Fibroblast of villous mesenchyme (primary cell): ENCODE measurements at regions not wholly inside any gene's neighbourhood (a gene's known extent, or its start where the extent isn't known, plus 50 kb on each side); places are given as distances from the start of the nearest gene placed in this dataset.

Experiments
- DNase-seq: peaks from one replicate; pipeline ENCODE4 v3.0.0-alpha.2; 2010; ENCODE audit warnings: low read depth
- H3K4me3 ChIP-seq: 2 replicates; pipeline ENCODE4 v1.5.1; 2011; ENCODE audit warnings: low read depth, mild to moderate bottlenecking, low read length
- CTCF ChIP-seq: IDR thresholded peaks from 2 replicates; pipeline ENCODE4 v1.5.1; 2012; ENCODE audit warnings: low read depth, mild to moderate bottlenecking, low read length; ENCODE audit not compliant: insufficient read depth

GRCh38 chr2:55973673-55974072, 50.1 kb upstream of the EFEMP1 start:
- no peak for DNase-seq
- H3K4me3 ChIP-seq: no peak overlapping the region
- no peak for TF ChIP-seq CTCF

- TF ChIP-seq CTCF: no peak
- DNase-seq: no peak
- no peak overlapping the region for H3K4me3 ChIP-seq
These were observed 53.1 kb upstream of the EFEMP1 start for GRCh38 chr2:55976681-55977080.

DNA sequence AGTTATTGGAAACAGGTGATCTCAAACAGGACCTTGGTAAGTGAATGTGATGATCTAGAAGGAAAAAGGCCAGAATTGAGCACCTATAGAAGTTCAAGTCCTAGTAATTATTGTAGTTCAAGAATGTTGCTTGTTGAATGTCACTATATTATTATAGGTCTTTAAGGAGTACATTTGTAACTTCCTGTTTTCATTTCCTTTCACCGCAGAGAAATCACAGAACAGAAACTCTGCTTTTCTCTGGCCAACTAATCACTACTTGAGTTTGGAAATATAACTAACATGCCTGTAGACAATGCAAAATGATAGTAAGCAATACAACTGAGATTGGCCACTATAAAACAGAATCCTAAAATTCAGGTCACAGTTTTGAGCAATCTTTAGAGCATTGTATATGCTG, 61.8 kb upstream of the EFEMP1 start:
- TF ChIP-seq CTCF: no peak
- DNase-seq: peak; percentile 41
- no peak overlapping the region for H3K4me3 ChIP-seq

GRCh38 chr2:55986001-55986400, 62.4 kb upstream of the EFEMP1 start:
- TF ChIP-seq CTCF: no peak
- DNase-seq: no peak
- no peak overlapping the region for H3K4me3 ChIP-seq

DNA sequence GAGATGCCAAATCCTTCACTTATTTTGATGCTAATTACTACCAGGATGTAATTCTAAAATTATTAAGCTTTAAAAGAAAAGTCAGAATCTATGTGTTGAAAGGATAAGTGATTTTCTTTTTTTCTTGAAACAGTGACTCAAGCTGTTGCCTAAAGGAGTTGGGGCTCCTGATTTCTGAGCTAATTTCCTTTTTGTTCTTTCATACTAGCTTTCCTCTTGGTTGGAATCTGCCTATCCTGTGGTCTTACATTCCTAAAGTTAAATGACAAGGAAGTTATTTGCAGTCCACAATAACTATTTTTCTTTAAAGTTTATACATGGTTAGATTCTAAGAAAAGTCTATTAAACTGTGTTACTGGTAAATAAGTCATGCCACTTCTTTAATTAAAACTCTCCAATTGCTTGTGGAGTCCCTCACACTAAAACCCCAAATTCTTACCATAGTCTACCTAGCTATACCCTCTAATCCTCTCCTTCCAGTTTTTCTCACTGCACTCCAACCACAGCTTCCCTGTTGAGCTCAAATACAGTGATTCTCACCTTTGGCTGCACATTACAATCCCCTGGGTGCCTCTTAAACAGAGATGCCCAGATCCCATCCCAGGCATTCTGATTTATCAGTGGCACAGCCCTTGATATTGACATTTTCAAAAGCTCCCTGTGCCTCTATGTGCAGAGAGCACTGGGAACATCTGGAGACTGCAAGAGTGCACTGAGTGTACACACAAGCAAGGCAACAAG, 63.3 kb upstream of the EFEMP1 start:
- H3K4me3 ChIP-seq: no peak overlapping the region
- no peak for DNase-seq
- TF ChIP-seq CTCF: no peak

- no peak for DNase-seq
- no peak for TF ChIP-seq CTCF
- no peak overlapping the region for H3K4me3 ChIP-seq
These were observed 65.8 kb upstream of the EFEMP1 start for GRCh38 chr2:55989405-55989804.

DNA sequence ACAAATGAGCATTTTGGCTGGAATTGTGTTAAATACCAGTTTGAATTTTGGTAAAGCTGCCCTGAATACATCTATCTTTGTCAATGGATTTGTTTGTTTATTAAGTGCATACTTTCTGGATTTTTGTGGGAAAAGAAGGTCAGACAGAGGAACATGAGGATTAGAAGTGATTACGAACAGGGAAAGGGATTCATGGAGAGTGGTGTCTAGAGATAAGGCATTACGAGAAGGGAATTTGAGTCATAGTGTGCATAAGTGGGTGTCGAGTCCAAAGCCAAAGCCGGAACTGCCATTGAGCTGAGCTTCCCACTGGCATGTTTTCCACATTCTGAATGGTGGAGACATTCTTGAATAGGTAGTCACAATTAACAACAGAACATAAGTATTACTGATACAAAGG, 68.9 kb upstream of the EFEMP1 start:
- no peak overlapping the region for H3K4me3 ChIP-seq
- peak; percentile 98 for DNase-seq
- no peak for TF ChIP-seq CTCF
